IMR-90 (cell line): ENCODE measurements at regions not wholly inside any gene's neighbourhood (a gene's known extent, or its start where the extent isn't known, plus 50 kb on each side); places are given as distances from the start of the nearest gene placed in this dataset.

Source experiments
- BHLHE40 ChIP-seq: fragments of 150-350 bp; IDR thresholded peaks from 2 replicates; pipeline ENCODE4 v1.6.1; 2016; ENCODE audit warnings: mild to moderate bottlenecking, low read depth, low read length
- CEBPB ChIP-seq: IDR thresholded peaks from 2 replicates; pipeline ENCODE4 v1.6.1; 2012; ENCODE audit warnings: low read depth, low read length, improper control_type of control experiment
- CHD1 ChIP-seq: IDR thresholded peaks from 2 replicates; pipeline ENCODE4 v1.6.1; 2012; ENCODE audit warnings: low read depth, low read length, improper control_type of control experiment
- CTCF ChIP-seq: conservative IDR thresholded peaks from 2 replicates; pipeline ENCODE4 v1.5.1; 2012; ENCODE audit warnings: mild to moderate bottlenecking, low read depth, low read length, improper control_type of control experiment
- ELK1 ChIP-seq: fragments of 150-350 bp; IDR thresholded peaks from 2 replicates; pipeline ENCODE4 v1.6.1; 2016; ENCODE audit warnings: low read depth, mild to moderate bottlenecking, low read length, moderate library complexity, borderline replicate concordance
- FOS ChIP-seq: fragments of 150-350 bp; IDR thresholded peaks from 2 replicates; pipeline ENCODE4 v1.6.1; 2016; ENCODE audit warnings: low read depth, low read length
- MAFK ChIP-seq: IDR thresholded peaks from 2 replicates; pipeline ENCODE4 v1.6.1; 2012; ENCODE audit warnings: low read depth, low read length, improper control_type of control experiment
- MXI1 ChIP-seq: IDR thresholded peaks from 2 replicates; pipeline ENCODE4 v1.6.1; 2012; ENCODE audit warnings: low read depth, mild to moderate bottlenecking, low read length, moderate library complexity, borderline replicate concordance
- POLR2A ChIP-seq: IDR thresholded peaks from 2 replicates; pipeline ENCODE4 v1.6.1; 2012; ENCODE audit warnings: mild to moderate bottlenecking, low read depth, low read length
- RAD21 ChIP-seq: IDR thresholded peaks from 2 replicates; pipeline ENCODE4 v1.6.1; 2012; ENCODE audit warnings: low read length, improper control_type of control experiment
- RFX5 ChIP-seq: IDR thresholded peaks from 2 replicates; pipeline ENCODE4 v1.8.0; 2012; ENCODE audit warnings: low read depth, mild to moderate bottlenecking, low read length, moderate library complexity
- SMC3 ChIP-seq: fragments of 150-350 bp; IDR thresholded peaks from 2 replicates; pipeline ENCODE4 v1.6.1; 2016; ENCODE audit warnings: low read depth, mild to moderate bottlenecking, antibody characterized with exemption, low read length, moderate library complexity
- USF2 ChIP-seq: fragments of 150-350 bp; IDR thresholded peaks from 2 replicates; pipeline ENCODE4 v1.6.1; 2017; ENCODE audit warnings: mild to moderate bottlenecking, antibody characterized with exemption, low read length, low read depth

GRCh38 chr2:144215701-144216675, 303.9 kb downstream of the ZEB2 start:
- TF ChIP-seq BHLHE40 = no peak
- no peak for TF ChIP-seq CTCF
- TF ChIP-seq USF2 = no peak
- TF ChIP-seq SMC3 = no peak
- no peak for TF ChIP-seq POLR2A
- TF ChIP-seq RAD21 = no peak
- no peak for TF ChIP-seq ELK1
- no peak for TF ChIP-seq MXI1
- TF ChIP-seq RFX5 = no peak
- TF ChIP-seq CHD1 = no peak
- no peak for TF ChIP-seq FOS
- TF ChIP-seq MAFK = no peak
- TF ChIP-seq CEBPB = no peak
